ENCODE measurements at regions not wholly inside any gene's neighbourhood (a gene's known extent, or its start where the extent isn't known, plus 50 kb on each side); places are given as distances from the start of the nearest gene placed in this dataset.

GRCh38 chrX:142831961-142832530 lies 193.7 kb upstream of the SPANXN4 start:
- no peak overlapping the region for H3K27ac Mint-ChIP-seq
- ChIA-PET CTCF (no interaction called here), POLR2A (no interaction called here)
- peaks cover 18% of the 10 kb centered on the region for H3K36me3 Mint-ChIP-seq
- no peak for ATAC-seq
- TF ChIP-seq TCF7 (CRISPR knock-in tag; IDR thresholded peaks at IDR 0.05; ENCODE audit: low read depth): no peak
- no peak for TF ChIP-seq IRF2 (CRISPR knock-in tag; IDR thresholded peaks at IDR 0.05; ENCODE audit: borderline replicate concordance, low read depth)
- TF ChIP-seq CDX4 (CRISPR knock-in tag; IDR thresholded peaks at IDR 0.05; ENCODE audit: borderline replicate concordance): no peak
- no peak for TF ChIP-seq OVOL2 (CRISPR knock-in tag; IDR thresholded peaks at IDR 0.05; ENCODE audit: borderline replicate concordance)
- no peak for TF ChIP-seq FOXK1 (CRISPR knock-in tag; IDR thresholded peaks at IDR 0.05)
- TF ChIP-seq PRRX2 (CRISPR knock-in tag; IDR thresholded peaks at IDR 0.05): no peak
- TF ChIP-seq ZNF423 (CRISPR knock-in tag; IDR thresholded peaks at IDR 0.05): no peak
- TF ChIP-seq ZBTB21 (CRISPR knock-in tag; IDR thresholded peaks at IDR 0.05; ENCODE audit: borderline replicate concordance): no peak
- no peak for TF ChIP-seq NFATC4 (CRISPR knock-in tag; IDR thresholded peaks at IDR 0.05)
- no peak overlapping the region for H3K4me3 Mint-ChIP-seq
- H3K4me1 Mint-ChIP-seq: no peaks in the 10 kb centered on the region
- DNase-seq (ENCODE audit: low spot score): no peak
- H3K9me3 Mint-ChIP-seq: peaks cover 41% of the 10 kb centered on the region
- H3K27me3 Mint-ChIP-seq (ENCODE audit: low read depth): no peaks in the 10 kb centered on the region; the same call in 1 of the 2 replicates

GRCh38 chrX:142854970-142855369 lies 170.8 kb upstream of the SPANXN4 start:
- DNase-seq (ENCODE audit: low spot score) (no peak), ATAC-seq (no peak)
- H3K27ac Mint-ChIP-seq: no peak overlapping the region
- ChIA-PET CTCF (no interaction called here), POLR2A (no interaction called here)
- peaks cover 15% of the 10 kb centered on the region for H3K36me3 Mint-ChIP-seq
- H3K27me3 Mint-ChIP-seq (ENCODE audit: low read depth): no peaks in the 10 kb centered on the region
- TF ChIP-seq FOXP1 (CRISPR knock-in tag; IDR thresholded peaks at IDR 0.05; ENCODE audit: borderline replicate concordance): no peak
- no peak for TF ChIP-seq E2F1 (CRISPR knock-in tag; IDR thresholded peaks at IDR 0.05)
- TF ChIP-seq TCF7 (CRISPR knock-in tag; IDR thresholded peaks at IDR 0.05; ENCODE audit: low read depth): no peak
- TF ChIP-seq ESRRA (CRISPR knock-in tag; IDR thresholded peaks at IDR 0.05; ENCODE audit: borderline replicate concordance): no peak
- TF ChIP-seq MLX (CRISPR knock-in tag; IDR thresholded peaks at IDR 0.05): no peak
- TF ChIP-seq GABPB1 (CRISPR knock-in tag; IDR thresholded peaks at IDR 0.05): no peak
- TF ChIP-seq SMAD4 (CRISPR knock-in tag; IDR thresholded peaks at IDR 0.05): no peak
- no peak for TF ChIP-seq ZBTB21 (CRISPR knock-in tag; IDR thresholded peaks at IDR 0.05; ENCODE audit: borderline replicate concordance)
- H3K4me3 Mint-ChIP-seq: no peak overlapping the region
- H3K9me3 Mint-ChIP-seq: peaks cover 22% of the 10 kb centered on the region
- H3K4me1 Mint-ChIP-seq: no peaks in the 10 kb centered on the region

- CTCF ChIA-PET: no interaction called here
- Mint-ChIP-seq H3K4me1 (no peaks in the 10 kb centered on the region), H3K27ac (no peak overlapping the region), H3K9me3 (peaks cover 55% of the 10 kb centered on the region), H3K4me3 (no peak overlapping the region), H3K36me3 (peaks cover 35% of the 10 kb centered on the region), H3K27me3 (ENCODE audit: low read depth) (no peaks in the 10 kb centered on the region; the same call in 1 of the 2 replicates)
- no peak for DNase-seq (ENCODE audit: low spot score)
- ATAC-seq: no peak
- POLR2A ChIA-PET: no interaction called here
- TF ChIP-seq ZNF317 (CRISPR knock-in tag; IDR thresholded peaks at IDR 0.05; ENCODE audit: borderline replicate concordance, low read depth) (no peak), ERG (CRISPR knock-in tag; IDR thresholded peaks at IDR 0.05) (no peak), PRDM15 (CRISPR knock-in tag; IDR thresholded peaks at IDR 0.05) (no peak), JUN (CRISPR knock-in tag; IDR thresholded peaks at IDR 0.05) (no peak)
These were observed 164.8 kb upstream of the SPANXN4 start for GRCh38 chrX:142860944-142861343.
